Coronary artery (tissue), 2 donors: ENCODE measurements at regions not wholly inside any gene's neighbourhood (a gene's known extent, or its start where the extent isn't known, plus 50 kb on each side); places are given as distances from the start of the nearest gene placed in this dataset.

Source experiments
- DNase-seq: peaks from one replicate; pipeline ENCODE4 v3.0.0-alpha.2; 2017; ENCODE audit warnings: low spot score
- H3K27ac ChIP-seq, 2 donors: fragments of 200-600 bp; sonication (generic); one replicate each; pipeline ENCODE4 v1.5.1; 2016 to 2019
- H3K4me3 ChIP-seq: fragments of 200-600 bp; sonication (generic); 2 replicates; pipeline ENCODE4 v1.5.1; 2016; ENCODE audit warnings: mild to moderate bottlenecking, moderate library complexity
- CTCF ChIP-seq: fragments of 200-600 bp; sonication (generic); IDR thresholded peaks from one replicate; pipeline ENCODE4 v1.5.1; 2019; ENCODE audit warnings: antibody characterized with exemption

GRCh38 chr11:134486704-134487103 lies 74.7 kb upstream of the B3GAT1 start:
- Histone ChIP-seq H3K4me3 (no peak overlapping the region), H3K27ac (no peak overlapping the region)
- TF ChIP-seq CTCF, result no peak
- no peak for DNase-seq

GRCh38 chr11:134486106-134486505 lies 74.1 kb upstream of the B3GAT1 start:
- no peak for TF ChIP-seq CTCF
- DNase-seq, result peak; percentile 40
- Histone ChIP-seq H3K27ac (no peak overlapping the region), H3K4me3 (no peak overlapping the region)

- no peak for TF ChIP-seq CTCF
- no peak overlapping the region for H3K4me3 ChIP-seq
- H3K27ac ChIP-seq, result no peak overlapping the region
- DNase-seq, result peak; percentile 47
These were observed 73.3 kb upstream of the B3GAT1 start for GRCh38 chr11:134485316-134485715.

- no peak for TF ChIP-seq CTCF
- H3K4me3 ChIP-seq, result no peak overlapping the region
- DNase-seq, result peak; percentile 36
- H3K27ac ChIP-seq, result no peak overlapping the region
These were observed 71.8 kb upstream of the B3GAT1 start for GRCh38 chr11:134483857-134484256.

- Histone ChIP-seq H3K4me3 (no peak overlapping the region), H3K27ac (no peak overlapping the region)
- DNase-seq, result peak; percentile 56
- TF ChIP-seq CTCF, result no peak
These were observed 71.2 kb upstream of the B3GAT1 start for GRCh38 chr11:134483291-134483690.

- no peak for TF ChIP-seq CTCF
- DNase-seq, result peak; percentile 35
- Histone ChIP-seq H3K4me3 (no peak overlapping the region), H3K27ac (no peak overlapping the region)
These were observed 70.8 kb upstream of the B3GAT1 start for GRCh38 chr11:134482865-134483264.

GRCh38 chr11:134481933-134482527 lies 70.0 kb upstream of the B3GAT1 start:
- Histone ChIP-seq H3K4me3 (no peak overlapping the region), H3K27ac (no peak overlapping the region)
- DNase-seq, result peak; percentile 66
- TF ChIP-seq CTCF, result no peak
